ENCODE measurements at regions not wholly inside any gene's neighbourhood (a gene's known extent, or its start where the extent isn't known, plus 50 kb on each side); places are given as distances from the start of the nearest gene placed in this dataset.

DNA sequence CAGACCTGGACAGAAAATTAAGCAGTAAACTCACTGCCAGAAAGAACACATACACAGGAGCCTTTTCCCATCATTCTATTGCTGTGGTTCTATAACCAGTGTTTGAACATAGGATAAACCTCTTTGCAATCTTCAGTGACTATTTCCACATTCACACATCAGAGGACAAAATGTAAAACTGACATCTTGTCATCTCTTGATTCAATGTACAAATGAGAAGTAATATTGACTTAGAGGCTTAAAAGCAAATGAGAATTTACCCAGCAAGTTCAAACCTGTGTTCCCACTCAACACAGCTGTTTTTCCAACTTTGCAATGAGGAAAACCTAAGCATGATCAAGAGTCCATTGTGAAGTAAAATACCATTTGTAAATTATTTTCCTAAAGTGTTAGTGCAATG, 307.1 kb upstream of the CPXCR1 start (continued):
- TF ChIP-seq, protein P1, sequence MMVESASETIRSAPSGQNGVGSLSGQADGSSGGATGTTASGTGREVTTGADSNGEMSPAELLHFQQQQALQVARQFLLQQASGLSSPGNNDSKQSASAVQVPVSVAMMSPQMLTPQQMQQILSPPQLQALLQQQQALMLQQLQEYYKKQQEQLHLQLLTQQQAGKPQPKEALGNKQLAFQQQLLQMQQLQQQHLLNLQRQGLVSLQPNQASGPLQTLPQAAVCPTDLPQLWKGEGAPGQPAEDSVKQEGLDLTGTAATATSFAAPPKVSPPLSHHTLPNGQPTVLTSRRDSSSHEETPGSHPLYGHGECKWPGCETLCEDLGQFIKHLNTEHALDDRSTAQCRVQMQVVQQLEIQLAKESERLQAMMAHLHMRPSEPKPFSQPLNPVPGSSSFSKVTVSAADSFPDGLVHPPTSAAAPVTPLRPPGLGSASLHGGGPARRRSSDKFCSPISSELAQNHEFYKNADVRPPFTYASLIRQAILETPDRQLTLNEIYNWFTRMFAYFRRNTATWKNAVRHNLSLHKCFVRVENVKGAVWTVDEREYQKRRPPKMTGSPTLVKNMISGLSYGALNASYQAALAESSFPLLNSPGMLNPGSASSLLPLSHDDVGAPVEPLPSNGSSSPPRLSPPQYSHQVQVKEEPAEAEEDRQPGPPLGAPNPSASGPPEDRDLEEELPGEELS (CRISPR knock-in tag; IDR thresholded peaks at IDR 0.05): peak; percentile 42; the same call in 1 of the 2 replicates
- TF ChIP-seq, protein P2, sequence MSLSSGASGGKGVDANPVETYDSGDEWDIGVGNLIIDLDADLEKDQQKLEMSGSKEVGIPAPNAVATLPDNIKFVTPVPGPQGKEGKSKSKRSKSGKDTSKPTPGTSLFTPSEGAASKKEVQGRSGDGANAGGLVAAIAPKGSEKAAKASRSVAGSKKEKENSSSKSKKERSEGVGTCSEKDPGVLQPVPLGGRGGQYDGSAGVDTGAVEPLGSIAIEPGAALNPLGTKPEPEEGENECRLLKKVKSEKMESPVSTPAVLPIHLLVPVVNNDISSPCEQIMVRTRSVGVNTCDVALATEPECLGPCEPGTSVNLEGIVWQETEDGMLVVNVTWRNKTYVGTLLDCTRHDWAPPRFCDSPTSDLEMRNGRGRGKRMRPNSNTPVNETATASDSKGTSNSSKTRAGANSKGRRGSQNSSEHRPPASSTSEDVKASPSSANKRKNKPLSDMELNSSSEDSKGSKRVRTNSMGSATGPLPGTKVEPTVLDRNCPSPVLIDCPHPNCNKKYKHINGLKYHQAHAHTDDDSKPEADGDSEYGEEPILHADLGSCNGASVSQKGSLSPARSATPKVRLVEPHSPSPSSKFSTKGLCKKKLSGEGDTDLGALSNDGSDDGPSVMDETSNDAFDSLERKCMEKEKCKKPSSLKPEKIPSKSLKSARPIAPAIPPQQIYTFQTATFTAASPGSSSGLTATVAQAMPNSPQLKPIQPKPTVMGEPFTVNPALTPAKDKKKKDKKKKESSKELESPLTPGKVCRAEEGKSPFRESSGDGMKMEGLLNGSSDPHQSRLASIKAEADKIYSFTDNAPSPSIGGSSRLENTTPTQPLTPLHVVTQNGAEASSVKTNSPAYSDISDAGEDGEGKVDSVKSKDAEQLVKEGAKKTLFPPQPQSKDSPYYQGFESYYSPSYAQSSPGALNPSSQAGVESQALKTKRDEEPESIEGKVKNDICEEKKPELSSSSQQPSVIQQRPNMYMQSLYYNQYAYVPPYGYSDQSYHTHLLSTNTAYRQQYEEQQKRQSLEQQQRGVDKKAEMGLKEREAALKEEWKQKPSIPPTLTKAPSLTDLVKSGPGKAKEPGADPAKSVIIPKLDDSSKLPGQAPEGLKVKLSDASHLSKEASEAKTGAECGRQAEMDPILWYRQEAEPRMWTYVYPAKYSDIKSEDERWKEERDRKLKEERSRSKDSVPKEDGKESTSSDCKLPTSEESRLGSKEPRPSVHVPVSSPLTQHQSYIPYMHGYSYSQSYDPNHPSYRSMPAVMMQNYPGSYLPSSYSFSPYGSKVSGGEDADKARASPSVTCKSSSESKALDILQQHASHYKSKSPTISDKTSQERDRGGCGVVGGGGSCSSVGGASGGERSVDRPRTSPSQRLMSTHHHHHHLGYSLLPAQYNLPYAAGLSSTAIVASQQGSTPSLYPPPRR (CRISPR knock-in tag; IDR thresholded peaks at IDR 0.05; ENCODE audit: borderline replicate concordance): peak; percentile 50; the same call in 1 of the 2 replicates
- TF ChIP-seq TBX3 (IDR thresholded peaks at IDR 0.05; ENCODE audit: borderline replicate concordance): 0 out of 2 replicates have a peak, but pooled peaks have one; percentile 24
- no peak for TF ChIP-seq ZNF230 (CRISPR knock-in tag; IDR thresholded peaks at IDR 0.05)
- TF ChIP-seq, protein P3, sequence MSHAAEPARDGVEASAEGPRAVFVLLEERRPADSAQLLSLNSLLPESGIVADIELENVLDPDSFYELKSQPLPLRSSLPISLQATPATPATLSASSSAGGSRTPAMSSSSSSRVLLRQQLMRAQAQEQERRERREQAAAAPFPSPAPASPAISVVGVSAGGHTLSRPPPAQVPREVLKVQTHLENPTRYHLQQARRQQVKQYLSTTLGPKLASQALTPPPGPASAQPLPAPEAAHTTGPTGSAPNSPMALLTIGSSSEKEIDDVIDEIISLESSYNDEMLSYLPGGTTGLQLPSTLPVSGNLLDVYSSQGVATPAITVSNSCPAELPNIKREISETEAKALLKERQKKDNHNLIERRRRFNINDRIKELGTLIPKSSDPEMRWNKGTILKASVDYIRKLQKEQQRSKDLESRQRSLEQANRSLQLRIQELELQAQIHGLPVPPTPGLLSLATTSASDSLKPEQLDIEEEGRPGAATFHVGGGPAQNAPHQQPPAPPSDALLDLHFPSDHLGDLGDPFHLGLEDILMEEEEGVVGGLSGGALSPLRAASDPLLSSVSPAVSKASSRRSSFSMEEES (CRISPR knock-in tag; IDR thresholded peaks at IDR 0.05): peak; percentile 47; the same call in 1 of the 2 replicates
- no peak for TF ChIP-seq NPAS2 (CRISPR knock-in tag; IDR thresholded peaks at IDR 0.05; ENCODE audit: borderline replicate concordance)
- TF ChIP-seq EHMT2 (IDR thresholded peaks at IDR 0.05; ENCODE audit: borderline replicate concordance, low read depth, low read length): peak; percentile 33; the same call in 1 of the 2 replicates
- peak; percentile 41 for TF ChIP-seq MED8 (CRISPR knock-in tag; IDR thresholded peaks at IDR 0.05; ENCODE audit: insufficient replicate concordance)
- TF ChIP-seq, protein P4, sequence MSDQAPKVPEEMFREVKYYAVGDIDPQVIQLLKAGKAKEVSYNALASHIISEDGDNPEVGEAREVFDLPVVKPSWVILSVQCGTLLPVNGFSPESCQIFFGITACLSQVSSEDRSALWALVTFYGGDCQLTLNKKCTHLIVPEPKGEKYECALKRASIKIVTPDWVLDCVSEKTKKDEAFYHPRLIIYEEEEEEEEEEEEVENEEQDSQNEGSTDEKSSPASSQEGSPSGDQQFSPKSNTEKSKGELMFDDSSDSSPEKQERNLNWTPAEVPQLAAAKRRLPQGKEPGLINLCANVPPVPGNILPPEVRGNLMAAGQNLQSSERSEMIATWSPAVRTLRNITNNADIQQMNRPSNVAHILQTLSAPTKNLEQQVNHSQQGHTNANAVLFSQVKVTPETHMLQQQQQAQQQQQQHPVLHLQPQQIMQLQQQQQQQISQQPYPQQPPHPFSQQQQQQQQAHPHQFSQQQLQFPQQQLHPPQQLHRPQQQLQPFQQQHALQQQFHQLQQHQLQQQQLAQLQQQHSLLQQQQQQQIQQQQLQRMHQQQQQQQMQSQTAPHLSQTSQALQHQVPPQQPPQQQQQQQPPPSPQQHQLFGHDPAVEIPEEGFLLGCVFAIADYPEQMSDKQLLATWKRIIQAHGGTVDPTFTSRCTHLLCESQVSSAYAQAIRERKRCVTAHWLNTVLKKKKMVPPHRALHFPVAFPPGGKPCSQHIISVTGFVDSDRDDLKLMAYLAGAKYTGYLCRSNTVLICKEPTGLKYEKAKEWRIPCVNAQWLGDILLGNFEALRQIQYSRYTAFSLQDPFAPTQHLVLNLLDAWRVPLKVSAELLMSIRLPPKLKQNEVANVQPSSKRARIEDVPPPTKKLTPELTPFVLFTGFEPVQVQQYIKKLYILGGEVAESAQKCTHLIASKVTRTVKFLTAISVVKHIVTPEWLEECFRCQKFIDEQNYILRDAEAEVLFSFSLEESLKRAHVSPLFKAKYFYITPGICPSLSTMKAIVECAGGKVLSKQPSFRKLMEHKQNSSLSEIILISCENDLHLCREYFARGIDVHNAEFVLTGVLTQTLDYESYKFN (CRISPR knock-in tag; conservative IDR thresholded peaks at IDR 0.05): peak; percentile 63
- peak; percentile 41; the same call in 1 of the 2 replicates for TF ChIP-seq SALL1 (CRISPR knock-in tag; IDR thresholded peaks at IDR 0.05)

All from HepG2 (cell line).